GM08714 (cell line): ENCODE measurements at regions not wholly inside any gene's neighbourhood (a gene's known extent, or its start where the extent isn't known, plus 50 kb on each side); places are given as distances from the start of the nearest gene placed in this dataset.

Experiments
- H3K4me3 ChIP-seq: fragments of 200-500 bp; sonication (Bioruptor generic); 2 replicates; pipeline ENCODE4 v1.5.1; 2014; ENCODE audit warnings: mild to moderate bottlenecking, low read length, inconsistent platforms
- ZNF274 ChIP-seq: IDR thresholded peaks from 2 replicates; pipeline ENCODE4 v1.6.1; 2012; ENCODE audit warnings: mild to moderate bottlenecking, low read depth, low read length

- no peak for TF ChIP-seq ZNF274
These were observed 77.0 kb upstream of the CXADR start for GRCh38 chr21:17435565-17436543.

GRCh38 chr21:17436626-17437111 lies 76.2 kb upstream of the CXADR start:
- no peak for TF ChIP-seq ZNF274
- no peak overlapping the region for H3K4me3 ChIP-seq

More at GRCh38 chr21:17435565-17436543, 77.0 kb upstream of the CXADR start:
- no peak overlapping the region for H3K4me3 ChIP-seq

DNA sequence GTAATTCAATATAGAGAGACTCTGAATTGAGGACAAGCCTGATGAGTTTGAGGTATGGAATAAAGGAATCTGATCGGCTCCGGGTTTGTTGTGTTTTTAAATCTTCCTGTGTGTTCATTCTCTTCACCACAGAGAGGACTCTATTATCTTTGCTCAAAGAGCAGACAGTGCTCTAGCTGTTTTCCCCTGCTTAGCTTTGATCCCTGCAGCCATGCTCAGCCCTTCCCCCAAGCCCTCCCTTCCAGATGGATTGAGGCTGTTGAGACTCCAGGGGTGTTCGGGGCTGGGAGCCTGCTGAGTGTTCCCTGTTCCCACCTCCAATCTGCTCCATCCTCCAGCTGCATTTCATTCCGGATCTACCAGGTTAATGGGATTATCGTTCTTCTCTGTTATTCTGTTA lies 74.2 kb upstream of the CXADR start:
- TF ChIP-seq ZNF274 = no peak
- H3K4me3 ChIP-seq = no peak overlapping the region

DNA sequence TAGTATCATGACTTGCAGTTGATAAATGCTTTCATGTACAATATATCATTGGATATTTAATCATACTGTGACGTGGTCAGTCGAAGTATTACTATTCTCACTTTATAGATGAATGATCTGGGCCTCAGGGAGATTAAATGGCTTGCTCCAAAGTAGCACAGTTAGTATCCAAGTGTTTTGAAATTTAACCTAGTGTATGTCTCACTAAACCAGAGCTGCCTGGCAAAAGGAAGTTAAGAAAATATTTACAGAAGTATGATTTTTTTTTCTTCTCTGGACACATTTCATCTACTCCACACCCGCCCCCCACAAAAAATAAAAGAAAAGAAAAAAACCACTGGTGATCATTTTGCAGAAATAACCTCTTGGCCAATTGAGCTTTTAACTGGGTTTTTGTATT lies 71.9 kb upstream of the CXADR start:
- no peak overlapping the region for H3K4me3 ChIP-seq
- no peak for TF ChIP-seq ZNF274

DNA sequence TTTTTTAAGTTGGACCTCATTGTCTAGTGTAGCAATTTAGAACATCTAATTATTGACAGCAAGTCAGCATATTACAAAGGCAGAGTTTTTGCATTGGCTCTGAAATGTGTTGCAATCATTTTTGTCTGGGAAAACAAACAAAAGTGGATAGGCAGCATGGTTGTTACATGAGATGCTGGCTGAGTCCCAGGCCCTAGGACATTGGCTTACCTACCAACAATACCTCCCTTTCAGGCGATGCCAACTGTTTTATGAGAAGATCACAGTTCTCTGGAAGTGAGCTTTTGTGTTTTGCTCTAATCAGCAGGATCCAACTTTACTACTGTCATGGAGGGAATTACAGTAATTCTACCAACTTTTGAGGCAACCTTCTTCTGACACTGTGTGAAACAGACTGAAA lies 71.5 kb upstream of the CXADR start:
- H3K4me3 ChIP-seq = no peak overlapping the region
- TF ChIP-seq ZNF274 = no peak

DNA sequence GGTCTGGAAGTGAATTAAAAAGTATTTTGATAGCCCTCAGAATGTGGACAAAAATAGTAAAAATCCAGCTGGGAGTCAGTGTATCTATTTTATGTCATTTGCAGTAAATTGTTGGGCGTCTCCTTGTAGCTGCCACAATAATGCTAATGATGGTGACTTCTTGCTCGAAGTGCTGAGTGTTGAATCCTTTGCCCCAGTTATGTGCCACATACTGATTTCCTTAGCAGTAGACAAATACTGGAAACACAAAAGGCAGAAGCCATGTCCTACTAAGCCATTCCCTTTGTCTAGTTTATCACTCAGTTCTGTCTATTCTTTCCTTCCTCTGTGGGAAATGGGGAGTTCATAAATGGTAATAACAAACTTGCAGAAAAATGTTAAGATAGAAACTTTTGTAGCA lies 70.7 kb upstream of the CXADR start:
- H3K4me3 ChIP-seq = no peak overlapping the region
- TF ChIP-seq ZNF274 = no peak

DNA sequence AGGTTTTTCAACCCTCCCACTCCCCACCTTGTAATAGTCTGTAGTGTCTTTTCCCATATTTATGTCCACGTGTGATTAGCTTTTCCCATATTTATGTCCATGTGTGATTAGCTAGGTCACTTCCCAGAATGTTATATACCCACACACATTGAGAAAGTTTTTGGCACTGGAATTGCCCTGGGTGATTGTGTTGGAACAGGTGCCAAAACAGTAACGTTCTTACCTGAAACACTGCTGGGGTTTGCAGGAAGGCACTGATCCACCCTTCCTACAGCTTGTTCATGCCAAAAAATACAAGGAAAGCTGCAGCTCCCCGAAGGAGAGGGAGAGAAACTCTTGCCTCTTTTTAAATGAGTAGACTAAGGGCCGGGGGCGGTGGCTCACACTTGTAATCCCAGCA lies 68.0 kb upstream of the CXADR start:
- TF ChIP-seq ZNF274 = no peak
- H3K4me3 ChIP-seq = no peak overlapping the region

DNA sequence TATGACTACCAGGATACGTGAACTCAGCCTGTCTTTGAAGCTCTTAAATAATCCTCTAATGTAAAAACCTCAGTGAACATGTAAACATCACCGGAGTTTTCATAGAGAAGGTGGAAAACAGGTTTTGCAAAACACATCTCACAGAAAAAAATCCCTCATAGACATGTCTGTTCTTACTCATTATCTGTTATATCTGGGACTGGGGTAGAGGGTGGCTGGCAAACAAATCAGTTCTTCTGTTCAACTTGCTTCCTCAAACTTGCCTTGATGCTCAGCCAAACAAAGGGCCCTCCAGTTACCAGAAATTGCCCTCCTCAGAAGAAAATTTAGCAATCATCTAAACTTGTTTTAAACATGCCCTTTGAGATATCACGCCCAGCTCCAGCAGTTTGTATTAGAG lies 66.1 kb upstream of the CXADR start:
- TF ChIP-seq ZNF274 = no peak
- H3K4me3 ChIP-seq = no peak overlapping the region

DNA sequence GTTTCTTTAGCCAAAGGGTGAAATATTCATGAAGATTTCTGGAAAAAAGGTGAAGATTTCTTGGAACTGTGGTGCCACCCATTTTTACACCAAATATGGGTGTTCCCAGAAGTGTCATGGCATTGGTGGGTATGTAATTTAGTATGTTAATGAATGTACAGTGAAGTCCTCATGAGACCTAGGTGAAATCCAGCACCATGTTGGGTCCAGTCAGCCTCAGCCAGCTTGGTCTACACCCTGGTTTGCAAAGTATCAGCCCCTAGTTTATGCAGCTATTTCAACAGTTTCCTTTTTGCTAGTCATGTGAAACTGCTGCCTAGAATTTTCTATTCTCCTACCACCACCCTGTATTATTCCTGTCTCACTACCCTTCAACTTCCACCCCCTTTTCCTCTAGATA lies 63.1 kb upstream of the CXADR start:
- no peak overlapping the region for H3K4me3 ChIP-seq
- no peak for TF ChIP-seq ZNF274

GRCh38 chr21:17451364-17451891 lies 61.4 kb upstream of the CXADR start:
- no peak overlapping the region for H3K4me3 ChIP-seq
- TF ChIP-seq ZNF274 = no peak

- TF ChIP-seq ZNF274 = no peak
- H3K4me3 ChIP-seq = peak overlapping the region; percentile 38; the same call in 1 of the 2 replicates
These were observed 58.4 kb upstream of the CXADR start for GRCh38 chr21:17454315-17455027.

DNA sequence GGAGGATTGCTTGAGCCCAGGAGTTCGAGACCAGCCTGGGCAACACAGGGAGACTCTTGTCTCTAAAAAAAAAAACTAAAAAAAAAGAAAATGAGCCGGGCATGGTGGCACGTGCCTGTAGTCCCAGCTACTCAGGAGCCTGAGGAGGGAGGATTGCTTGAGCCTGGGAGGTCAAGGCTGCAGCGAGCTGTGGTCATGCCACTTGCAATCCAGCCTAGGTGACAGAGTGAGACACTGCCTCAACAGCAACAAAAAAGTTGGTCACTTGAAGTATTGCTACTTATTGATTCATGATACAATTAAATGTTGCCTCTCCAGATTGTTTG lies 57.9 kb upstream of the CXADR start:
- peak overlapping the region; percentile 38; the same call in 1 of the 2 replicates for H3K4me3 ChIP-seq
- TF ChIP-seq ZNF274 = no peak

- TF ChIP-seq ZNF274 = no peak
- peak overlapping the region; percentile 38; the same call in 1 of the 2 replicates for H3K4me3 ChIP-seq
These were observed 57.4 kb upstream of the CXADR start for GRCh38 chr21:17455451-17455850.

- TF ChIP-seq ZNF274 = no peak
- H3K4me3 ChIP-seq = no peak overlapping the region
These were observed 54.6 kb upstream of the CXADR start for GRCh38 chr21:17458279-17458678.
